HPDE6-E6E7 (cell line): ENCODE measurements at regions not wholly inside any gene's neighbourhood (a gene's known extent, or its start where the extent isn't known, plus 50 kb on each side); places are given as distances from the start of the nearest gene placed in this dataset.
"Not testable (repeated sequence)": the region's sequence is repeated elsewhere in the genome, so short reads cannot be mapped to it uniquely, and the experiment has no call there.

Experiments used
- DNase-seq: peaks from one replicate; pipeline ENCODE4 v3.0.0; 2011; ENCODE audit warnings: missing footprints; ENCODE audit errors: extremely low spot score

DNA sequence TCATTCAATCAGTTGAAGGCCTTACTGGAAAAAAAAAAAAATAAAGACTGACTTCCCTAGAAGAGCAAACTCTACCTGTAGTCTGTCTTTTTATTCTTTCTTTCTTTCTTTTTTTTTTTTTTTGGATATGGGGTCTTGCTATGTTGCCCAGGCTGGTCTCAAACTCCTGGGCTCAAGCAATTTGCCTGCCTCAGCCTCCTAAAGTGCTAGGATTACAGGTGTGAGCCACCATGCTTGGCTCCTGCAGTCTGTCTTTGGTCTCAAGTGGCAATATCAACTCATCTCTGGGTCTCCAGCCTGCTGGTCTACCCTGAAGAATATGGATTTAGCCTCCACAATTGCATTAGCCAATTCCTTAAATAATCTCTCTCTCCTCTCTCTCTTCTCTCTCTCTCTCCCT, 167.7 kb upstream of the P2RY1 start:
- DNase-seq = no peak

GRCh38 chr3:152669560-152669959, 165.4 kb upstream of the P2RY1 start:
- DNase-seq = no peak

DNA sequence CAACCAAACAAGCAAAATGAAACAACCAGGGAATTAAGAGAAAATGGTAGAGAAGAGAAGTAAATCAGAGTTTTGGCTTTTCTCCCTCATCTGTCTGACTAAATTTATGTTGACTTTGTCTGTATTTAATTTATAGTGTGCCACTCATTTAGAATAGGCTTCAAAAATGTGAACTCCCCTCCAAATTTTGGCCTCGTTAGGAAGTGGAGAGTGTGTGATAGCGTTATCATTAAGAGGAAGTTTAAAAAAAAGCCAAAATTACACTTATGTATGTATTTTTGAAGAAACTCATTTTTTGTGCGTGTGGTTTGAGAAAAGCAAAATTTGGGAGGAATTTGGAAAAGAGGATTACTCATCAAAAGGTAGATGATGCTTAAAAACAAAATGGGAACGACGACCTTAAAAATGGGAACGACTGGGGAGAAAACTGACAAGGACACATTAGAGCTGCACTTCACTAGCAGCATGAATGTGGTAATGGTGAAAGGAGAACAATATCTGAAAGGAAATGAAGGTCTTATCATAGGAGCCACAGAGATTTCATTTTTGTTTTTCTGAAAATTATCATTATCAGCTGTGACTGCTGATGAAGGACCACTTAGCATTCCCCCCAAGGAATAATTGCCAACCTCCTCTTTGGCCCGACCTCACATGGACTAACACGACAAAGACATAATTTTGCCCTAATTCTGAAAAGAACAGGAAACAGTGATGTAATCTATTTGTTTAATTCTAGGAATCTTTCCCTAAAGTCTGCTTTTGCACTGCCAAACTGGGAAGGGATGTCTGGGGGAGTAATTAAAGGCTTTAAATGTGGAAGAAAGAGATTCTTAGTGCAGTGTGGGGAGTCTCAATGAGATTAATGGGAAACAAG, 163.2 kb upstream of the P2RY1 start:
- no peak for DNase-seq

- DNase-seq = no peak
These were observed 162.6 kb upstream of the P2RY1 start for GRCh38 chr3:152672320-152672649.

DNA sequence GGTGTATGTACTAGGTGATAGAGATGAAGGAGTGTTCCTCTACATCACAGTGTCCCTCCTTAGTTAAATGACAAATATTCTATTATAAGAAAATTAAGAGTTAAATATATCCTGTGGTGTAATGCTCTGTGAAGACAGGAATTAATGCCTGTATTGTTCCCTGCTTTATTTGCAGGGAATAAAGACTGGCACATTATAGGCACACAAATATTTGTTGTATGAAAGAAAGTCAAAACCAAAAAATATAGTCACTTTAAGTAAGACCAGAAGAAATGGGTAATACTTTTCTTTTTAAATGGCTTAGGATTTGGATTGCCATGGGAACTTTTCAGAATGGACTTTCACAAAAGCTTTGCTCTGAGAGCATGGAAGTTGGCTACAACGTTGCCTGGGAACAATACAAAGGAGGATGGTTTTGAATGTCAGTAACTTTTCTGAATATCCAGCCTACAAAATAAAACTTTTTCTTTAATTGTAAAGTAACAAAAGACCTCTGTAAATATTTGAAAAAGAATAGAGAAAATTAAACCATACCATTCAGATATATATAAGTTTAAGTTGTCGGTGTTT, 158.0 kb upstream of the P2RY1 start:
- DNase-seq = no peak

DNA sequence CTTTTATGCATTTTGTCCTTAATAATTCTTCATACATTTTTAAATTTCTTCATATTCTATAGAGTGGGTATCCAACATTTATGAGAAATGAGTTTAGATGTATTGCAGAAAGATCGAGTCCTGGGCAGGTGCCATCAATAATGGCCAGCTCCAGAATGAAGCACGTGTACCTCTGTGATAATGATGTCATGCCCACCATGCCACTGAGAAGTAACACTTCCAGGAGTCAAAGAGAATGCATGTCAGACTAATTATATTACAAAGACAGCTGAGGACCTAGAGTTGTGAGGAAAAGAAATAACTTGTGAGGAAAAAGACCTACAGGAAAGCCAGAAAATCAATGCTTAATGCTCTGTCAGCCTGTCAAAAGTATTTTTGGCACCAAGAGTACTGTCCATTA, 157.4 kb upstream of the P2RY1 start:
- no peak for DNase-seq

DNA sequence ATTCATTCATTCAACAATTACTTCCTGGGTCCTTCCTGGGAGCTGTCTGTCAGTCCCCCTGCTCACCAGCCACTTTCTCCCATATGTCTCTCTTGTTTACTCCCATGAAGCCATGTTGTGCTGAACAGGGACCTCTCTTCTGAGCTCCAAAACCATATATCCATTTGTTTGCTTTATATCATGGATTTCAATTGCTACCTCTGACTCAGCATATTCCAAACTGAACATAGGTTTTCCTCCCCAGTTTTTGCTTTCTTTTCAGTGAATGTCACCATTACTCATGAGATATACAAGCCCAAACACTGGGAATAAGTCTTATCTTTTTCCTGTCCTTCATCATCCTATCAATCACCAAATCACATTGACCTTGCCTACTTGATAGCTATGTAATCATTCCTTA, 152.5 kb upstream of the P2RY1 start:
- no peak for DNase-seq

DNA sequence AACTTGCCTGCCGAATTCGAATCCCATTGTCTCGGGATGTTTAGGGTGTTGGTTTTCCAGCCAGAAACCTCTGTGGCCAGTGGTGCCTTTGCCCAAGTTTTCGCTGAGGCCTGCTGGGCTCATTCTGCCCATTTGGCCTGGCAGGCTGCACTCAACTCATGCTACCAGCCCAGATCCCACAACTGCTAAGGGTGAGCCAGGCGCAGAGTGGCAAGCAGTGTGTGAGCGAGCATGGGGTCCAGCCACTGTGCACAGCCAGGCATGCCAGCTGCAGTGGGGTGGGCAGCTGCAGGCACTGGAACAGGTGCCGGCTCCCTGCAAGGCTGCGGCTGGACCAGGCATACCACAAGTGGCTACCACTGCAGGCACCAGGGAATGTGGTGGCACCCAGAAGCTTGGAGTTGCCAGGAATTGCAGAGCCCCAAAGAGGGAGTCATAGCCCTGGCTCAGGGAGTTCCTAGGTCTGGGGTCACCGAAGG, 151.4 kb upstream of the P2RY1 start:
- DNase-seq = no peak

- DNase-seq = no peak
These were observed 150.7 kb upstream of the P2RY1 start for GRCh38 chr3:152684279-152684678.

GRCh38 chr3:152688313-152688712, 146.6 kb upstream of the P2RY1 start:
- DNase-seq = no peak

DNA sequence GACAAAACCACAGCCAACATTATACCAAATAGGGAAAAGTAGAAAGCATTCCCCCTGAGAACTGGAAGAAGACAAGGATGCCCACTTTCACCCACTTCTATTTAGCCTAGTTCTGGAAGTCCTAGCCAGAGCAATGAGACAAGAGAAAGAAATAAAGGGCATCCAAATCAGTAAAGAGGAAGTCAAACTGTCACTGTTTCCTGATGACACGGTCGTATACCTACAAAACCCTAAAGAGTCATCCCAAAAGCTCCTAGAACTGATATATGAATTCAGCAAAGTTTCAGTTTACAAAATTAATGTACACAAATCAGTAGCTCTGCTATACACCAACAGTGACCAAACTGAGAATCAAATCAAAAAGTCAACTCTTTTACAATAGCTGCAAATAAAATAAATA, 142.6 kb upstream of the P2RY1 start:
- DNase-seq = not testable (repeated sequence)

- not testable (repeated sequence) for DNase-seq
These were observed 141.2 kb upstream of the P2RY1 start for GRCh38 chr3:152693521-152694250.

GRCh38 chr3:152695840-152696239, 139.1 kb upstream of the P2RY1 start:
- no peak for DNase-seq

- no peak for DNase-seq
These were observed 138.0 kb upstream of the P2RY1 start for GRCh38 chr3:152696962-152697361.

- DNase-seq = no peak
These were observed 131.6 kb upstream of the P2RY1 start for GRCh38 chr3:152703245-152703890.

DNA sequence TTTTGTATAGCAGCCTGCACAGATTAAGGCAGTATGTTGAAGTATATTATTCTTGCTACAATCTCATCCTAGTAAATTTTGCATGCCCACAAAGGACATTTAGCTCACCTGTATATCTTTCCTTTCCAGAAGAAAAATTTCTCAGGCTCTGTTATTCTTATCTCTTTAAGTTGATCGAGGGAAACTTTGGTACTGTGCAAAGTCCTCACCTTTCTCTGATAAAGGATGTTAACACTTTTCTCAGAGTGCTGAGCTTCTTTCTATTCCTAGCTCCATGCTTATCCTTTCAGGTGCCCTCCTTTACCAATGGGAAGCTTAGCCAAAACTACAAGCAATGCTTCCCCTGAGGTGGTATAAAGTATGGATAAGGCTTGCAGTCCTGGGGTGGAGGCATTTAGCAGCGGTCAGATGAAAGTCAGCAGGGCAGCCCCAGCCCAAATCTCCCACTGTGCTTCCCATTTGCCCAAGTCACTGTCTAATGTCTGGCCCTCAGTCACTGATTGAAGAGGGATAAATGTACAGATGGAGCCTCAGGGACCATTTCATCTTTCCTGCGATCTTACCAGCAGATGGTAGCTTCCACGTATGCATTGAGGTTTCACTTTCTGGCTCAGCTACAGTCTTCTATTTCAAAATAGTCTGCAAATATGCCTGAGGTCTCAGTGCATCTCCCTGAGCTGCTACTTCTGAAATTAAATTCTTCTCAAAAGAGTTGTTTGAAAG, 127.8 kb upstream of the P2RY1 start:
- DNase-seq = no peak

GRCh38 chr3:152709659-152710058, 125.3 kb upstream of the P2RY1 start:
- DNase-seq = no peak

DNA sequence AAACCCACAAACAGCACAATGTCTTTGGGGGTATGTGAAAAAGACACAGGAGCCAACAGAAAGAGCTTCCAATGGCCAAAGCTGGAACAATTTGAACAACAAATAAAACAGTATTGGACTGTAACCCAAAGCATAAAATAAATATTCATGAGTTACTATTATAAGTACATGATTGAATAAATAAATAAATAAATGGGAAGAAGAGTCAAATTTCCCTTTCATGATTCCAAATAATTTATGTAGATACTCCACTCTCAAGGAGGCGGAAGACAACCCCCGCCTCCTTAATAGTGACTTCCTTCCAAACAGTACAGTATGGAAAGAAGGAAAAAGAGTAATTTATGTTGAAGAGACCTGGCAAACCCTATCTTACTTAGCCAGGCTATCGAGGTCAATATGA, 124.4 kb upstream of the P2RY1 start:
- no peak for DNase-seq

- no peak for DNase-seq
These were observed 120.9 kb upstream of the P2RY1 start for GRCh38 chr3:152713989-152714388.

DNA sequence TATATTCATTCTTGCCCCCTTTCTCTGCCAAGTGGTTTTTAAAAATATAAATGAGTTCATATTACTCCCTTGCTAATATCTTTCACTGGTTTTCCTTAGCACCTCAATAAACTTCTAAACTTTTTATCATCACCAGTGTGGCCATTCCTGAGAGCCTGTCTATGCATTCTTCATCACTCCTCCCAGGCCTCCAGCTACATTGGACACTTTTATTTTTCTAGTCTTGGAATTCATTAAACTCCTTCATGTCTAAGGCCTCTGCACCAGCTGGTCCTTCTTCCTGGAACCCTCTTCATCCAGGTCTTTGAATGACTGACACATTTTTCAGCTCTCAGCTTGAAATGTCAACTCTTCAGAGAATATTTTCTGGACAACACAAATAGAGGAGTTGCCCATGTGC, 120.4 kb upstream of the P2RY1 start:
- no peak for DNase-seq

- peak; percentile 42 for DNase-seq
These were observed 117.7 kb upstream of the P2RY1 start for GRCh38 chr3:152717252-152717651.

- peak; percentile 7 for DNase-seq
These were observed 116.1 kb upstream of the P2RY1 start for GRCh38 chr3:152718810-152719209.
